ENCODE measurements at regions not wholly inside any gene's neighbourhood (a gene's known extent, or its start where the extent isn't known, plus 50 kb on each side); places are given as distances from the start of the nearest gene placed in this dataset.
A peak's percentile ranks its signal among the peaks of the same experiment; 100 is the strongest.

DNA sequence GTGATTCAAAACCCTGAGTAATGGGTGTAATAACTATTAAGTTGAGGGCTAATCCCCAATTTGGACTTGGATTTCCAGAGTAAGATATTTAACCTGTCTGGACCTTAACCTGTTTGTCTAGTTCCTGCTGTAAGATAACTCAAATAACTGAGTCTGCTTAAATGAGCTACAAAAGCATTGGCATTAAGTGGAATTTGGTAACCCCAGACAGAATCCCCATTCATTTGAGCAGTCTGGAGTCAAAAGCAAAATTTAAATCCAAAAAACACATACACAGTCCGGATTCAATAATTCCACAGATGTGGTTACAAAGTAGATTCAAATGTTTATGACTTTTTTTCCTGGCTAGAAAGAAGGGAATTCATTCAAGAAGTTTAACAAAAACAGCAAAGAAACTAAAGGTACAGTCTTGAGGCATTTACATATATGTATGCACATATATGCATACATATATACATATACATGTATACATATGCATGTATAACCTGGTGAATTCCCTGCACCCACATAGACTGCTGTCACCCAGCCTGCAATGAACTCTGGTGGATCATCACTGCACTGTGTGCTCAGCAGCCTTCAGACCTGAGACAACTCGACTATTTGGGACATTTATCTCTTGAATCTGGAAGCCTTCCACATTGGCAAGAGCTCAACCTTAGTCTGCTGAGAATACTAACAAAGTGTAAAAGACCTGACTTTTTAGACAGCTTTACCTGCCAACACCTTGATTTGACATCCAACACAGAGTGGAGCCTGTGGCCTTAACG is 205.4 kb downstream of the LURAP1L start:
- H3K27me3 ChIP-seq (ENCODE audit: low read depth) = no peaks in the 10 kb centered on the region
- H3K4me1 ChIP-seq = peaks cover 10% of the 10 kb centered on the region
- no peaks in the 10 kb centered on the region for H3K36me3 ChIP-seq (replicated peaks)
- H3K9me3 ChIP-seq = no peaks in the 10 kb centered on the region
- in situ Hi-C loops (cut with MboI; ENCODE audit: low sequenced_read_pairs) = no loop called here
- no peak for DNase-seq (ENCODE audit: low spot score in 2 of 2)
- H3K4me3 ChIP-seq = no peak overlapping the region

GRCh38 chr9:12988258-12988657 is 213.4 kb downstream of the LURAP1L start:
- Histone ChIP-seq H3K4me1 (peaks cover 4% of the 10 kb centered on the region; the same call in 1 of the 2 replicates), H3K27me3 (ENCODE audit: low read depth) (no peaks in the 10 kb centered on the region), H3K36me3 (replicated peaks) (no peaks in the 10 kb centered on the region), H3K9me3 (no peaks in the 10 kb centered on the region), H3K4me3 (no peak overlapping the region)
- in situ Hi-C loops (cut with MboI; ENCODE audit: low sequenced_read_pairs) = no loop called here
- no peak for DNase-seq (ENCODE audit: low spot score in 2 of 2)

GRCh38 chr9:12989669-12990068 is 214.8 kb downstream of the LURAP1L start:
- in situ Hi-C loops (cut with MboI; ENCODE audit: low sequenced_read_pairs) = no loop called here
- Histone ChIP-seq H3K4me3 (no peak overlapping the region), H3K27me3 (ENCODE audit: low read depth) (no peaks in the 10 kb centered on the region)

DNA sequence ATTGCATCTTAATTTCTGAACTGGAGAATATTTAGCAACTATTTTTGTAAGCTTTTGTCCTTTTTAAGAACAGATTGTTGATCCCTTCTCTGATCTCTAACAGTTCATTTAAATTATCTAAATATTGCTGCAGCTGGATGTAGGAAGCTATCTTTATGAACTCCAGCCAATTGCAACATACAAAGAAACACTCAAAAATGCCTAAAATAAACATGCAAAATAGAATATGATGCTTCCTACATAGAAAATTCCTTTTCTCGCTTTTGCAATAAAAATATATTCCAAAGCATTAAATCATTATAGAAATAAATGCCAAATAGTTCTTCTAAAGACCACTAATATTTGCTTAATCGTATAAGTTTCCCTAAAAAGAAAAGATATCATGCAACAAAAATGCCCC is 218.6 kb downstream of the LURAP1L start:
- H3K27me3 ChIP-seq (ENCODE audit: low read depth) = no peaks in the 10 kb centered on the region
- H3K4me1 ChIP-seq = peaks cover 2% of the 10 kb centered on the region; the same call in 1 of the 2 replicates
- no peaks in the 10 kb centered on the region for H3K36me3 ChIP-seq (replicated peaks)
- in situ Hi-C loops (cut with MboI; ENCODE audit: low sequenced_read_pairs) = no loop called here
- no peak for DNase-seq (ENCODE audit: low spot score in 2 of 2)
- 0 out of 2 replicates have a peak, but pooled peaks cover 2% of the 10 kb centered on the region for H3K9me3 ChIP-seq
- H3K4me3 ChIP-seq = no peak overlapping the region

More at GRCh38 chr9:12989669-12990068, 214.8 kb downstream of the LURAP1L start:
- H3K9me3 ChIP-seq = no peaks in the 10 kb centered on the region
- peaks cover 2% of the 10 kb centered on the region; the same call in 1 of the 2 replicates for H3K4me1 ChIP-seq
- DNase-seq (ENCODE audit: low spot score in 2 of 2) = no peak
- H3K36me3 ChIP-seq (replicated peaks) = no peaks in the 10 kb centered on the region

DNA sequence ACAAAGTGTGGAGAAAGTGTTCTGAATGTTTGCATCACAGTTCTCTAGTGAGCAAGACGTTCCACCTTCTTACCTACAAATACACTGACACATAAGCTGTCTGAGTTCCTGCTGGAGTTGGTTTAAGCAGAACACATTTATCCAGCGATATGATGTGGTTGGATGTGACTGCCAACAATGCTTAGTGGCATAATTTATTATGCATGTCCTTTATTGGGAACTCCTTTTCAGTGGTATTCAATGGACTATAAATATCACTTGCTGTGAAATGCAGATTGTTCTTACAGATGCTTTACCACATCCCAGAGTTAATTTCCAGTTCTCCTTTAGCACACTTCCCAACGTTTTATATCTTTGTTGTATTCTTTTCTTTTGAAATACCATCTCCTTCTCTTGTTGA is 222.2 kb downstream of the LURAP1L start:
- Histone ChIP-seq H3K27me3 (ENCODE audit: low read depth) (no peaks in the 10 kb centered on the region), H3K9me3 (0 out of 2 replicates have a peak, but pooled peaks cover 2% of the 10 kb centered on the region), H3K4me1 (peaks cover 2% of the 10 kb centered on the region; the same call in 1 of the 2 replicates), H3K36me3 (replicated peaks) (no peaks in the 10 kb centered on the region), H3K4me3 (no peak overlapping the region)
- DNase-seq (ENCODE audit: low spot score in 2 of 2) = peak in 1 of 2 experiments; percentile 33
- in situ Hi-C loops (cut with MboI; ENCODE audit: low sequenced_read_pairs) = no loop called here

DNA sequence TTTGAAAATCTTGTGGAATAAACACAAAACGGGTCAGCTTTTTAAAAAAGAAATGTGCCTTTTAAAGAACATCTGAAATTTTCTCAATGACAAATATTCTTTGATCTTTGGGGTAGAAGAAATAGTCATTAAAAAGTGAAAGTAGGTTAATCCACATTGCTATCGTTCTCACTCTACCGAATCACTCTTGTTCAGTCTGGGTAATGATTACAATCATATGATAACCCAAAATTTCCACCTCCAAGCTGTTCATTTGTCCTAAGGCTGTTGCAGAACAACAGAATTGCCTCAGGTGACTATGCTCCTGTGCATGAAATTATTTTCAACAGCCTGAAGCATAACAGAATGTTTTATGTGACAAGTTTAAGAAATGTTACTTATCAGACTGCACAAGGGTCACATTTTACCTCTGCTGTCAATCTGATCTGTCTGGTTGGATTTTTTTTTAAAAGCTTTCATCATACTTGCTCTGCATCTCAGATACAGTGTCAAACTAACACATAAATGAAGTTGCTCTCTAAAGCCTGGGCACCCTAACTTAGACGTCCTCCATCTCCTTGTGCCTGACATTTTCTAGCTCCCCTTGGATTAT is 227.3 kb downstream of the LURAP1L start:
- no peak for DNase-seq (ENCODE audit: low spot score in 2 of 2)
- H3K4me3 ChIP-seq = no peak overlapping the region
- H3K36me3 ChIP-seq (replicated peaks) = no peaks in the 10 kb centered on the region
- no peaks in the 10 kb centered on the region for H3K4me1 ChIP-seq
- H3K9me3 ChIP-seq = no peaks in the 10 kb centered on the region
- H3K27me3 ChIP-seq (ENCODE audit: low read depth) = no peaks in the 10 kb centered on the region; the same call in 1 of the 2 replicates
- in situ Hi-C loops (cut with MboI; ENCODE audit: low sequenced_read_pairs) = no loop called here

DNA sequence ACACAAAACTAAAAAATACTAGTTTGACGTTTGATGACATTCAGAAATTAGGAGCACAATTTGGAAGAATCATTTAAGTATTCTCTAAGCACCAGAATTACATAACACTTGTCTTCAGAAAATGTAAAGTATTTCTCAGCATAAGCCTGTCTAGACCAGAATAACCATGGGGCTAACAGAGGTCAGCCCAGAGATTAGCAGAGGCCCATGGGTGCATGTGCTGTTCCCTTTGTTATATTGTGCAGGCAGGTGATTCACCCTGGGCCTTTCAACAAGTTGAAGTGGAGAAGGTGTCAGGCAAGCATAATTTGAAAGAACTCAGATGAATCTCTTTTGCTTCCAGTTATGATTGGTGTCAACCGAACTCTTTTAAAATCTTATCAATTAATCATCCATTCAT is 227.9 kb downstream of the LURAP1L start:
- DNase-seq (ENCODE audit: low spot score in 2 of 2) = no peak
- no peaks in the 10 kb centered on the region for H3K4me1 ChIP-seq
- H3K36me3 ChIP-seq (replicated peaks) = no peaks in the 10 kb centered on the region
- H3K9me3 ChIP-seq = no peaks in the 10 kb centered on the region
- no peaks in the 10 kb centered on the region; the same call in 1 of the 2 replicates for H3K27me3 ChIP-seq (ENCODE audit: low read depth)
- H3K4me3 ChIP-seq = no peak overlapping the region
- in situ Hi-C loops (cut with MboI; ENCODE audit: low sequenced_read_pairs) = no loop called here

DNA sequence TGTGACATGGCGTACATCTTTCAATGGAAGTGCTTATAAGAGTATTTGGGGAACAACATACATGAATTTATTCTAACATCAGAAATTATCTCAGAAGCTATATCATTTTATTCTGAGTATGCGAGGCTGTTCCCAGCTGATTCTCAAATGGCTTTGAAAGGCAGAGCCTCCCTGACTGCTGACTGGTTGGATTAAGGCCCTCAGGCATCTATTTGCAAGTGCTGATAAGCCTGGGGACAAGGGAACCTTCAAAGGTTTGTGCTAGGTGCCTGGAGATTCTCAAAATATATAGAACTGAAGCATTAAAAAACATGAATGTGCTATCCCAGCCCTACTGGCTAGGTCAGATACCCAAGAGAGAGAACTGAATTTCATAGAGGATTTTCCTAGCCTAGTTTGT is 235.1 kb downstream of the LURAP1L start:
- in situ Hi-C loops (cut with MboI; ENCODE audit: low sequenced_read_pairs) = no loop called here
- Histone ChIP-seq H3K4me3 (no peak overlapping the region), H3K27me3 (ENCODE audit: low read depth) (no peaks in the 10 kb centered on the region; the same call in 1 of the 2 replicates), H3K4me1 (no peaks in the 10 kb centered on the region), H3K9me3 (no peaks in the 10 kb centered on the region), H3K36me3 (replicated peaks) (no peaks in the 10 kb centered on the region)
- DNase-seq (ENCODE audit: low spot score in 2 of 2) = no peak

GRCh38 chr9:13013991-13014883 is 239.4 kb downstream of the LURAP1L start:
- H3K9me3 ChIP-seq = no peaks in the 10 kb centered on the region
- in situ Hi-C loops (cut with MboI; ENCODE audit: low sequenced_read_pairs) = no loop called here
- 0 out of 2 replicates have a peak, but pooled peaks cover 5% of the 10 kb centered on the region for H3K27me3 ChIP-seq (ENCODE audit: low read depth)
- H3K36me3 ChIP-seq (replicated peaks) = no peaks in the 10 kb centered on the region
- no peak for DNase-seq (ENCODE audit: low spot score in 2 of 2)
- no peak overlapping the region for H3K4me3 ChIP-seq
- H3K4me1 ChIP-seq = no peaks in the 10 kb centered on the region

DNA sequence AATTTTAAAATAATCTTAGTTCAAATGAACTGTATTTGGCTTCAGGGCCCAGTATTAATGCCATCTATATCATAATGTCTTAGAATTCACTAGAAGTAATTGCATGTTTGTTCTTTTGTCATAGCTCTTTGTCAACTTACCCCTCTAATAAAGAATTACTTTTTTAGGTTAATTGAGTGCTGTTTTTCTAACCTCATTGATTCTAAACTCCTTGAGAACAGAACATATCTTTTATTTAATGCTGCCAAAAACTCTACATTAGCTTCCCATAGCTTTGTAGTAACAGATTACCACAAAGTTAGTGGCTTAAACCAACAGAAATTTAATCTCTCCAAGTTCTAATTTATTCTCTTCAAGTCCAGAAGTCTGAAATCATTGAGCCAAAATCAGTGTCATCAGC is 242.4 kb downstream of the LURAP1L start:
- 0 out of 2 replicates have a peak, but pooled peaks cover 6% of the 10 kb centered on the region for H3K27me3 ChIP-seq (ENCODE audit: low read depth)
- no peak for DNase-seq (ENCODE audit: low spot score in 2 of 2)
- no peaks in the 10 kb centered on the region for H3K9me3 ChIP-seq
- in situ Hi-C loops (cut with MboI; ENCODE audit: low sequenced_read_pairs) = no loop called here
- no peak overlapping the region for H3K4me3 ChIP-seq
- H3K4me1 ChIP-seq = no peaks in the 10 kb centered on the region
- no peaks in the 10 kb centered on the region for H3K36me3 ChIP-seq (replicated peaks)

- in situ Hi-C loops (cut with MboI; ENCODE audit: low sequenced_read_pairs) = no loop called here
- DNase-seq (ENCODE audit: low spot score in 2 of 2) = no peak
- H3K27me3 ChIP-seq (ENCODE audit: low read depth) = 0 out of 2 replicates have a peak, but pooled peaks cover 6% of the 10 kb centered on the region
- no peak overlapping the region for H3K4me3 ChIP-seq
- H3K4me1 ChIP-seq = no peaks in the 10 kb centered on the region
- no peaks in the 10 kb centered on the region for H3K9me3 ChIP-seq
- H3K36me3 ChIP-seq (replicated peaks) = no peaks in the 10 kb centered on the region
Observed at GRCh38 chr9:13020146-13021040, 245.6 kb downstream of the LURAP1L start.

GRCh38 chr9:13022756-13023155 is 247.9 kb downstream of the LURAP1L start:
- in situ Hi-C loops (cut with MboI; ENCODE audit: low sequenced_read_pairs) = no loop called here
- no peak for DNase-seq (ENCODE audit: low spot score in 2 of 2)
- H3K4me3 ChIP-seq = no peak overlapping the region
- no peaks in the 10 kb centered on the region; the same call in 1 of the 2 replicates for H3K9me3 ChIP-seq
- H3K27me3 ChIP-seq (ENCODE audit: low read depth) = 0 out of 2 replicates have a peak, but pooled peaks cover 6% of the 10 kb centered on the region
- no peaks in the 10 kb centered on the region for H3K36me3 ChIP-seq (replicated peaks)
- H3K4me1 ChIP-seq = no peaks in the 10 kb centered on the region

DNA sequence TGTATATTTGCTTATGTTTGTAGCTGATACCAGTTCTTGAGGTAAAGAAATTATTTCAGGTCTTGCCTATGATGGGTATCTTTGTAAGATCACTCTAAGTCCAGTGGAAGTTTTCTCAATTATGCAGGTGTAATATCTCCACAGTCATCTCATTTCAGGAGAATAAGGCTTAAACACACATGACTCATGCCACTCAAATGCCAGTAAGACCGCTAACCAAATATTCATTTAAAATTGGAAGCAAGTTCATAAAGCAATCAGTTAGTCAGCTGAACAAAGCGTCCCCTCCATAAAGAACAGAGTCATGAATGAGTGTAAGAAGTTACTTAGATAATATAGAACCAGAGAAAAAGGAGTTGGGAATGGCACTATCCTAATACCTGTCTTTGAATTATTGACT is 248.7 kb downstream of the LURAP1L start:
- DNase-seq (ENCODE audit: low spot score in 2 of 2) = no peak
- no peaks in the 10 kb centered on the region for H3K36me3 ChIP-seq (replicated peaks)
- 0 out of 2 replicates have a peak, but pooled peaks cover 6% of the 10 kb centered on the region for H3K27me3 ChIP-seq (ENCODE audit: low read depth)
- in situ Hi-C loops (cut with MboI; ENCODE audit: low sequenced_read_pairs) = no loop called here
- H3K9me3 ChIP-seq = no peaks in the 10 kb centered on the region; the same call in 1 of the 2 replicates
- H3K4me1 ChIP-seq = no peaks in the 10 kb centered on the region
- no peak overlapping the region for H3K4me3 ChIP-seq
